A673 (cell line): ENCODE measurements at regions not wholly inside any gene's neighbourhood (a gene's known extent, or its start where the extent isn't known, plus 50 kb on each side); places are given as distances from the start of the nearest gene placed in this dataset.

ENCODE experiments used
- BruUV-seq: library from RNA; stranded (reverse); fragments of 400-500 nt; replicated peaks from 2 replicates; lab custom pipeline; 2021; lab: Mats Ljungman, UMichigan
- CTCF ChIA-PET: fragments of 300-600 bp; sonication (Branson Sonifier 250); formaldehyde crosslinking; loops from one replicate; lab custom pipeline; 2022; ENCODE audit warnings: antibody characterized with exemption; lab: Charles Lee
- POLR2A ChIA-PET: fragments of 300-600 bp; sonication (Branson Sonifier 250); formaldehyde crosslinking; loops from one replicate; lab custom pipeline; 2022; ENCODE audit warnings: antibody characterized with exemption; ENCODE audit not compliant: low non-redundant PET; lab: Charles Lee
- DNase-seq: peaks from one replicate; pipeline ENCODE4 v3.0.0-alpha.2; 2015; ENCODE audit warnings: low spot score
- H3K27ac ChIP-seq: fragments of 200-600 bp; sonication (generic); 2 replicates; pipeline ENCODE4 v1.5.1; 2016; ENCODE audit warnings: mixed run types, low read depth, mild to moderate bottlenecking, mixed read lengths, antibody characterized with exemption, low read length; ENCODE audit not compliant: poor library complexity, severe bottlenecking
- H3K27me3 ChIP-seq: fragments of 200-600 bp; sonication (generic); replicated peaks from 2 replicates; pipeline ENCODE4 v1.6.1; 2017; ENCODE audit warnings: mixed run types, low read depth, mild to moderate bottlenecking, mixed read lengths, antibody characterized with exemption, low read length; ENCODE audit not compliant: insufficient read depth, poor library complexity
- H3K36me3 ChIP-seq: fragments of 200-600 bp; sonication (generic); 2 replicates; pipeline ENCODE4 v1.6.1; 2016; ENCODE audit warnings: mixed run types, mild to moderate bottlenecking, mixed read lengths, antibody characterized with exemption, low read length; ENCODE audit not compliant: insufficient read depth, poor library complexity, severe bottlenecking
- H3K4me1 ChIP-seq: fragments of 200-600 bp; sonication (generic); 2 replicates; pipeline ENCODE4 v1.6.1; 2017; ENCODE audit warnings: mixed run types, mild to moderate bottlenecking, mixed read lengths, antibody characterized with exemption, low read length; ENCODE audit not compliant: insufficient read depth, poor library complexity, severe bottlenecking
- H3K4me3 ChIP-seq: fragments of 200-600 bp; sonication (generic); 2 replicates; pipeline ENCODE4 v1.5.1; 2016; ENCODE audit warnings: low read depth, mixed run types, mild to moderate bottlenecking, mixed read lengths, low read length; ENCODE audit not compliant: poor library complexity, severe bottlenecking
- H3K9me3 ChIP-seq: fragments of 200-600 bp; sonication (generic); 2 replicates; pipeline ENCODE4 v1.6.1; 2016; ENCODE audit warnings: mixed run types, low read depth, mild to moderate bottlenecking, mixed read lengths, antibody characterized with exemption, low read length; ENCODE audit not compliant: poor library complexity, severe bottlenecking
- EZH2 ChIP-seq: fragments of 200-600 bp; sonication (generic); IDR thresholded peaks from 2 replicates; pipeline ENCODE4 v1.6.1; 2017; ENCODE audit warnings: borderline replicate concordance, low read depth, mild to moderate bottlenecking, mixed read lengths, antibody characterized with exemption, low read length; ENCODE audit not compliant: poor library complexity, severe bottlenecking
- intact Hi-C: fragments of 100-400 bp; cut with micrococcal nuclease; formaldehyde crosslinking; loops from one replicate; pipeline ENCODE4 v1.10.0; 2022; ENCODE audit not compliant: unreplicated experiment
- TF ChIP-seq, protein P1 (sequence below): fragments of 300-800, 200-600 bp; sonication (generic); conservative IDR thresholded peaks from 2 replicates; pipeline ENCODE4 v1.5.1; 2017; ENCODE audit warnings: low read depth, mild to moderate bottlenecking, antibody characterized with exemption, low read length, moderate library complexity, mixed read lengths

DNA sequence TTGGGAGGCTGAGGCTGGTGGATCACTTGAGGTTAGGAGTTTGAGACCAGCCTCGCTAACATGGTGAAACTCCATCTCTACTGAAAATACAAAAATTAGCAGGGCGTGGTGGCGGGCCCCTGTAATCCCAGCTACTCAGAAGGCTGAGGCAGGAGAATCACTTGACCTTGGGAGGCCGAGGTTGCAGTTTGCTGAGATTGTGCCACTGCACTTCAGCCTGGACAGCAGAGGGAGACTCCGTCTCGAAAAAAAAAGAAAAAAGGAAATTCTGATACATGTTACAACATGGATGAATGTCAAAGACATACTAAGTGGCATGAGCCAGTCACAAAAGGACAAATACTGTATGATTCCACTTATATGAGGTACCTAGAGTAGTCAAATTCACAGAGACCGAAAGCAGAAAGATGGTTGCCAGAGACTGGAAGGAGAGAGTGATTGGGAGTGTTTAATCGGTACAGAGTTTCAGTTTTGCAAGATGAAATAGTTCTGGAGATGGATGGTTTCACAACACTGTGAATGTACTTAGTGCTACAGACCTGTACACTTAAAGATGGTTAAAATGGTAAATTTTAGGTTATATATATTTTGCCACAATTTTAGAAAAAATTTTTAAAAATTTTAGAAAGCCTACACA is 92.3 kb downstream of the BLID start:
- BruUV-seq = no TSS peak
- Histone ChIP-seq H3K4me3 (no peak overlapping the region), H3K27ac (no peak overlapping the region), H3K36me3 (no peaks in the 10 kb centered on the region), H3K9me3 (no peaks in the 10 kb centered on the region), H3K27me3 (no peaks in the 10 kb centered on the region), H3K4me1 (peaks cover 7% of the 10 kb centered on the region)
- ChIA-PET CTCF (interaction anchor here (0.6 kb wide), 1 partner anchor 12 kb away, joined by 3 read pairs; no protein-coding TSS in a partner anchor), POLR2A (no interaction called here)
- intact Hi-C loops = loop anchor here (5.0 kb wide), 1 partner anchor 366 kb away; no protein-coding TSS in a partner anchor
- peak; percentile 29 for DNase-seq
- TF ChIP-seq EZH2 = no peak
- TF ChIP-seq, protein P1, sequence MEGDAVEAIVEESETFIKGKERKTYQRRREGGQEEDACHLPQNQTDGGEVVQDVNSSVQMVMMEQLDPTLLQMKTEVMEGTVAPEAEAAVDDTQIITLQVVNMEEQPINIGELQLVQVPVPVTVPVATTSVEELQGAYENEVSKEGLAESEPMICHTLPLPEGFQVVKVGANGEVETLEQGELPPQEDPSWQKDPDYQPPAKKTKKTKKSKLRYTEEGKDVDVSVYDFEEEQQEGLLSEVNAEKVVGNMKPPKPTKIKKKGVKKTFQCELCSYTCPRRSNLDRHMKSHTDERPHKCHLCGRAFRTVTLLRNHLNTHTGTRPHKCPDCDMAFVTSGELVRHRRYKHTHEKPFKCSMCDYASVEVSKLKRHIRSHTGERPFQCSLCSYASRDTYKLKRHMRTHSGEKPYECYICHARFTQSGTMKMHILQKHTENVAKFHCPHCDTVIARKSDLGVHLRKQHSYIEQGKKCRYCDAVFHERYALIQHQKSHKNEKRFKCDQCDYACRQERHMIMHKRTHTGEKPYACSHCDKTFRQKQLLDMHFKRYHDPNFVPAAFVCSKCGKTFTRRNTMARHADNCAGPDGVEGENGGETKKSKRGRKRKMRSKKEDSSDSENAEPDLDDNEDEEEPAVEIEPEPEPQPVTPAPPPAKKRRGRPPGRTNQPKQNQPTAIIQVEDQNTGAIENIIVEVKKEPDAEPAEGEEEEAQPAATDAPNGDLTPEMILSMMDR = peak; percentile 27; the same call in 1 of the 2 replicates

DNA sequence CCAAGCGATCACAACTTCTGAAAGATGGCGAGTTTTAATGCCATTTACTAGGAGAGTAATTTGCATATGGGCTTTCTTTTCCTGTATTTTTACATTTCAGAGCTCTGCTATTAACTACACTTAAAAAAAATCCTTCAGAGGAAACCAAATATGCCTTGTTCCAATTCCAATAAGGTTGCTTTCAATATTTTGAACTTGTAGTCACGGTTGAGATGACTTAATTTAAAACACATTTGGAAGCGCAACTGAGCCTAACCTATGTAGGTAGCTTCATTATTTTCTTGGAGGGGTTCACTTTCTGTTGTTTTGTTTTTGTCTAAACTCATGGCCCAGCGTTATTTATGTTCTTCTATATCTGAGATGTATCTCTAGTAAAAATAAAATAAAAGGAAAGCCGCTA is 93.4 kb downstream of the BLID start:
- Histone ChIP-seq H3K9me3 (no peaks in the 10 kb centered on the region), H3K27me3 (no peaks in the 10 kb centered on the region), H3K4me3 (no peak overlapping the region), H3K27ac (no peak overlapping the region), H3K36me3 (no peaks in the 10 kb centered on the region), H3K4me1 (peaks cover 7% of the 10 kb centered on the region)
- no TSS peak for BruUV-seq
- ChIA-PET CTCF (no interaction called here), POLR2A (interaction anchor here (0.6 kb wide), 1 partner anchor 75 kb away, joined by 3 read pairs; no protein-coding TSS in a partner anchor)
- TF ChIP-seq EZH2 = no peak
- TF ChIP-seq, protein P1 = no peak
- intact Hi-C loops = loop anchor here (5.0 kb wide), 1 partner anchor 365 kb away; no protein-coding TSS in a partner anchor
- no peak for DNase-seq

DNA sequence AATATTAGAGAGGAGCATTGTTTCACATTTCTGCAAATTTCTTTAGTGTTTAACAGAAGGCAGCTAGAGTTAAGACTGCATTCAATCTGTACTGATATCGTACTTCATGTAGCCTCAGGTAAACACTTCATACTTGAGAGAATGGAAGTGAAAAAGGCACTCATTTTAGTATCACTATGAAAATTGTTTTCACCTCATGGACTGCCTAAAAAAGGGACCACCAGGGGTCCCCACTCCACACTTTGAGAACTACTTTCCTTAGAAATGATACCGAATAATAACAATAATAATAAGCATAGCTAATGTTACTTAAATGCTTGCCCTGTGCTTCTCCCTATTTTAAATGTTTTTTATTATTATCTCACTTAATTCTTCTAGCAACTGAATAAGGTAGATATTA is 95.1 kb downstream of the BLID start:
- no peak overlapping the region for H3K27ac ChIP-seq
- ChIA-PET POLR2A (interaction anchor here (0.6 kb wide), 1 partner anchor 687 kb away, joined by 3 read pairs; no protein-coding TSS in a partner anchor), CTCF (interaction anchor here (0.5 to 1.3 kb wide), 5 partner anchors 76 to 504 kb away, joined by 3 to 15 read pairs (median 3); no protein-coding TSS in a partner anchor)
- no peak overlapping the region for H3K4me3 ChIP-seq
- no peak for TF ChIP-seq EZH2
- TF ChIP-seq, protein P1 = peak; percentile 82
- no peaks in the 10 kb centered on the region for H3K9me3 ChIP-seq
- H3K27me3 ChIP-seq = no peaks in the 10 kb centered on the region
- intact Hi-C loops = loop anchor here (1.0 to 5.0 kb wide), 4 partner anchors 80 to 484 kb away; no protein-coding TSS in a partner anchor
- peak; percentile 70 for DNase-seq
- no TSS peak for BruUV-seq
- H3K36me3 ChIP-seq = no peaks in the 10 kb centered on the region
- H3K4me1 ChIP-seq = peaks cover 7% of the 10 kb centered on the region
